ENCODE measurements at regions not wholly inside any gene's neighbourhood (a gene's known extent, or its start where the extent isn't known, plus 50 kb on each side); places are given as distances from the start of the nearest gene placed in this dataset.

- TF ChIP-seq NANOG (IDR thresholded peaks at IDR 0.05; ENCODE audit: insufficient read depth, low read depth, low read length, poor library complexity, severe bottlenecking) = no peak
- no peak for TF ChIP-seq POLR2AphosphoS5 (IDR thresholded peaks at IDR 0.05; ENCODE audit: low read depth, low read length)
- no peak for TF ChIP-seq SAP30 (IDR thresholded peaks at IDR 0.05; ENCODE audit: insufficient read depth, insufficient replicate concordance, low read length)
- no peak for TF ChIP-seq BRCA1 (IDR thresholded peaks at IDR 0.05; ENCODE audit: low read depth, low read length)
- TF ChIP-seq YY1 (IDR thresholded peaks at IDR 0.05; ENCODE audit: low read depth, low read length) = no peak
- no peak for TF ChIP-seq MAFK (IDR thresholded peaks at IDR 0.05; ENCODE audit: low read depth, low read length)
These were observed 68.1 kb upstream of the DNAH14 start (continued) for GRCh38 chr1:224861339-224861716.
